GM19023 (cell line): ENCODE measurements at regions not wholly inside any gene's neighbourhood (a gene's known extent, or its start where the extent isn't known, plus 50 kb on each side); places are given as distances from the start of the nearest gene placed in this dataset.
"Not testable (repeated sequence)": the region's sequence is repeated elsewhere in the genome, so short reads cannot be mapped to it uniquely, and the experiment has no call there.

ENCODE experiments used
- ATAC-seq: cut with Tn5 transposase; IDR thresholded peaks from one replicate; pipeline ENCODE4 v1.9.1; 2021; ENCODE audit warnings: mild to moderate bottlenecking, moderate library complexity; ENCODE audit not compliant: unreplicated experiment

- ATAC-seq = no peak
Measured at GRCh38 chr14:38045461-38045860, 162.2 kb upstream of the SSTR1 start.

- no peak for ATAC-seq
Measured at GRCh38 chr14:38046160-38046559, 161.5 kb upstream of the SSTR1 start.

DNA sequence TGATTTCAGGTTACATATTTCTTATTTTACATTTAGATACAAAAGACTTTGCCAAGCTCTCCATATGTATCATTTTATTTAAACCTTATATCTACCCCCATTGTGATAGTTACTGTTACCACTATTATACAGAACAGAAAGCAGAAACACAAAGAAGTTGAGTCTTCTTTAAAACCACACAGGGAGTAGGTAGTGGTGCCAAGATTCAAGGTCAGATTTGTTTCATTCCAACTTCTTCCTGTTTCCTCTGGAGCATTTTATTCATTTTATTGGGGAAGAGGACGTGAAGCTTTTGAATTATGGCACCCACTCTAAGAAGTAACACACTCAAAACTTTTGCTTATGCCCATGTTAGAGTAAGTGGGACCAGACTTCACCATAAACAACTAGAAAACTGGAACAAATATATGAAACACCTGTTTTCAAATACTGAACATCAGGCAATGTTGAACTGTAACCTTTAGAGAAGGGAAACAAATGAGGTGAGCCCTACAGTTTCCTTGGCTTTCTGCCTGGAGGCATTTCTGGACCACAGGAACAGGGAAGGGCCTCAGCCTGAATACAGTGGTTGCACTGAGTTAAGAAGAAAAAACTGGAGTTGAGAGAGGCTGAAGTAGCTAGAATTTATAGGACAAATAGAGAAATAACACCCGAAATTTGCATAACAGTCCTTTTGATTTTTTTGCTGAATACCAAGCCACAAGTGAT, 160.4 kb upstream of the SSTR1 start:
- no peak for ATAC-seq

DNA sequence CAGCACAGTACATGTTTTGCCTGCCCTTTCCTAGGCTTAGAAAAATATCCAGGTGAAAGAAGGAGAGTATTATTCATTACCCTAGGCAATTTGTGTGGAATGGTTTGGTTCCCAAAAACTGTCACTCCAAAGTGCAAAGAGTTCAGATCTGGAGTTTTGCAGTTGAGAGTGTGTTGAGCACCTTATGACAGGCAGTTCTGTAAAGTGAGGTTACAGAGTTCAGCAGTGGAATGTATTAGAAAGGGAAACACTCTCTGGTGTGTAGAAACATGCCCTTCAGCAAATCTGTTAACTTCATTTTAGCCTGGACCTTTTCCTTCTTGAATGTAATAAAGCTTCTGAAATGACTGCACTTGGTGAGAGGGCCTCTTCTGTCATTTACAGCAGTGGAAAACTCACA, 154.0 kb upstream of the SSTR1 start:
- ATAC-seq = no peak

GRCh38 chr14:38056270-38056669, 151.4 kb upstream of the SSTR1 start:
- ATAC-seq = no peak

DNA sequence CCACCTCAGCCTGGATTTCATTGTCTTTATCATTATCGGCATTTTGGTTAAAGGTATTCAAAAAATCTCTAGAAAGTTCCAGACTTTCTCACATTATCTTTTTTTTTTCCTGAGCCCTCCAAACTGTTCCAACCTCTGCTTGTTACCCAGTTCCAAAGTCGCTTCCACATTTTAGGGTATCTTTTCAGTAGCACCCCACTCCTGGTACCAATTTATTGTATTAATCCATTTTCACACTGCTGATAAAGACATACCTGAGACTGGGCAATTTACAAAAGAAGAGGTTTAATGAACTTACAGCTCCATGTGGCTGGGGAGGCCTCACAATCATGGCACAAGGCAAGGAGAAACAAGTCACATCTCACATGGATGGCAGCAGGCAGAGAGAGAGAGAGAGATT, 145.5 kb upstream of the SSTR1 start:
- not testable (repeated sequence) for ATAC-seq

GRCh38 chr14:38063711-38064320, 143.9 kb upstream of the SSTR1 start:
- no peak for ATAC-seq

- peak; percentile 69 for ATAC-seq
Measured at GRCh38 chr14:38065106-38065762, 142.5 kb upstream of the SSTR1 start.

DNA sequence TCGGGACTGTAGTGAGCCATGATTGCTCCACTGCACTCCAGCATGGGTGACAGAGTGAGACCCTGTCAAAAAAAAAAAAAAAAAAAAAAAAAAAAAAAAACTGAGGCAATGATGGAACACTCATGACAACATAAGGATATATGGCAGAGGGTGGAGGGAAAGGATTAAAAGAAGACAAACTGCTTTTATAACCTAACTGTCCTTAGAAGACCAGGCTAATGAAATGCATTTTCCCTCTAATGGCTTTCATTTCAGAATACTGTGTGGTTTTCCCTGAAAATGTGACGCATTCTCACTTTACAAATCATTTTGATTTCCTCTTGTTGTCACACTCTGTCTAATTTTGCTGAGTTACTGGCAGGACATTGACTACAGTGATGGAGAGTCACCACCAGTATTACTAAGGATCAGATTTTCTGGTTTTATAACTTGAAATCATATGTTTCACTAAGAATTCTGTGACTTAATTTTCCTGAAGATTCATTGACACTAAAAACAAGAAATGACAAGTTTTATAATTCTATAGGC, 137.6 kb upstream of the SSTR1 start:
- ATAC-seq = no peak

- ATAC-seq = no peak
Measured at GRCh38 chr14:38073641-38074040, 134.1 kb upstream of the SSTR1 start.

- no peak for ATAC-seq
Measured at GRCh38 chr14:38074081-38074480, 133.6 kb upstream of the SSTR1 start.

GRCh38 chr14:38074754-38075153, 132.9 kb upstream of the SSTR1 start:
- ATAC-seq = no peak

DNA sequence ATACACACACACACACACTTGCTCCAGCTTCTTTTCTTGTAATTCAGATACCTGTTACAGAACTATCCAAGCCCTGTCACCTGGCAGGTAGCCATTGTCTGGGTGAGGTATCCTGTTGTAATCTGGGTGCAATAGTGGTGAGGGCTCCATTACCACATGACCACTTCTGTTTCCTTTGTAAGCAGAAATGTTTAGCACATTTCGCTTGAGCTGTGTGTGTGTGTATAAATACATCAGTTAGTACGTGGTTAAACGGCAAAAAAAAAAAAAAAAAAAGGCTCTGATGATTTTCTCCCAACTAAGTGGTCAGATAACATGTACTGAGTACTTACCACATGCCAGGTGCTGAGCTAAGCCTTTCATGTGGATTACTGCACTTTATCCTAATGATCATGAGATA, 129.3 kb upstream of the SSTR1 start:
- no peak for ATAC-seq

GRCh38 chr14:38079268-38079667, 128.4 kb upstream of the SSTR1 start:
- ATAC-seq = peak; percentile 79

DNA sequence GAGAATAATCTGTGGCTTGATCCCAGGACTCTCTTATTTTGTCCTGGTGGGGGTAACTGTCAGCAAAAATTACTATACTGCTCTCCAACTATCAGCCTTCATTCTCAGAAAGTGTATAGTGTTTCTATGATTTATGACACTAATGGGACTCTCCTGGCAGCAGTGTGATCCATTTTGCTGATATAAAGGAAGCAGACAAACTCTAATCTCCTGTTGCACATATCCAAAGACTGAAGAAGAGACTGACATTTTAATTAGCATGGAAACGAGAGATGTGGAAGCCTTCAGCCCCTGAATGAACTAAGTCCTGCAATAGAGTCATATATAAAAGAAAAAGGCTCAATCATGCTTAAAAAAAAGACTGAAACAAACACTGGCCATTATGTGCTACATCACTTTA, 127.8 kb upstream of the SSTR1 start:
- ATAC-seq = no peak

GRCh38 chr14:38080696-38081095, 127.0 kb upstream of the SSTR1 start:
- ATAC-seq = no peak

- ATAC-seq = no peak
Measured at GRCh38 chr14:38083039-38083438, 124.7 kb upstream of the SSTR1 start.

- no peak for ATAC-seq
Measured at GRCh38 chr14:38089123-38089522, 118.6 kb upstream of the SSTR1 start.

DNA sequence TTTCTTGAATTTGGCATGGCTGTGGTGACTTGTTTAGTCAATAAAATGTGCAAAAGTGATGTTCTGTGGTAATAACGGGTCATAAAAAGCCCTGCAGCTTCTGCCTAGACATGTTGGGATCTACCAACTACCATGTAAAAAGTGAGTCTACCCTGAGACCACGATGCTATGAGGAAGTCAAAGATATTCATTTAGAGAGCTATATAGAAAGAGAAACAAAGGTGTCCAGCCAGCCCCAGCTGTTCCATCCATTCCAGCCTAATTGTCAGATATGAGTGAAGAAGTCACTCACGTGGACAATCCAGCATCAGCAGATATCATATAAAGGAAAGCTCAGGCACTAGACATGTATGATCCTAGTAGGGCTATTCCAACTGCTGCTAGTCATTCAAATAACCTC, 117.2 kb upstream of the SSTR1 start:
- no peak for ATAC-seq

DNA sequence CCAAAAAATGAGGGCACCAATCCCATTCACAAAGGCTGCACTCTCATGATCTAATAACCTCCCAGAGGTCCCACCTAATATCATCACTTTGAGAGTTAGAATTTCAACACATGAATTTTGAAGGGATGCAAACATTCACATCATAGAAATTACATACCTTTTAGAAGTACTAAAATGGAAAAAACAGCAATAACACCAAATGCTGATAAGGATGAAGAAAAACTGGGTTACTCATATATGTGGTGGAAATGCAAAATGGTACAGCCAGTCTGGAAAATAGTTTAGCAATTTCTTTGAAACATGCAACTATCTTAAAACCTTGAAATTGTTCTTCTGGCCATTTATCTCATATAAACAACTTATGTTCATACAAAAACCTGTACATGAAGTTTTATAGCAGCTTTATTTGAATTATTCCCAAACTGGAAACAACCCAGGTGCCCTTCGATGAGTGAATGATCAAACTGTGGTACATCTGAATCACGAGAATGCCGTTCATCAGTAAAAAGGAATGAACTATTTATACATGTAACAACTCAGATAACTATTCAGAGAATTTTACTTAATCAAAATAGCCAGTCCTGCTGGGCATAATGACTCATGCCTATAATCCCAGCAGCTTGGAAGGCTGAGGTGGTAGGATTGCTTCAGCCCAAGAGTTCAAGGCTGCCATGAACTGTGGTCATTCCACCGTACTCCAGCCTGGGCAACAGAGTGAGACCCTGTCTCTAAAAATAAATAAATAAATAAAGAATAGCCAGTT, 109.4 kb upstream of the SSTR1 start:
- no peak for ATAC-seq

GRCh38 chr14:38101679-38102078, 106.0 kb upstream of the SSTR1 start:
- ATAC-seq = no peak
